Keratinocyte (primary cell): ENCODE measurements at regions not wholly inside any gene's neighbourhood (a gene's known extent, or its start where the extent isn't known, plus 50 kb on each side); places are given as distances from the start of the nearest gene placed in this dataset.
A peak's percentile ranks its signal among the peaks of the same experiment; 100 is the strongest.

Experiments
- CTCF ChIP-seq, 3 experiments: IDR thresholded peaks in 1 of 3; conservative IDR thresholded peaks in 1 of 3; optimal IDR thresholded peaks in 1 of 3; 2 replicates in 2 of 3; 3 replicates in 1 of 3; pipeline versions ENCODE3 to v1.5.1; 2011; ENCODE audit warnings: low read length in 3 of 3, mild to moderate bottlenecking in 3 of 3, moderate library complexity in 2 of 3, control low read depth in 1 of 3, inconsistent platforms in 1 of 3; ENCODE audit not compliant: insufficient read depth in 2 of 3; ENCODE audit errors: extremely low read depth in 1 of 3
- EZH2 ChIP-seq: IDR thresholded peaks from one replicate; pipeline ENCODE4 v1.6.1; 2012; ENCODE audit warnings: inconsistent platforms, mild to moderate bottlenecking, low read length, moderate library complexity

GRCh38 chr21:15291621-15292266 is 226.9 kb upstream of the NRIP1 start:
- TF ChIP-seq EZH2 = no peak
- TF ChIP-seq CTCF (optimal IDR thresholded peaks at IDR 0.05 in 1 of 3, IDR thresholded peaks at IDR 0.05 in 1 of 3, conservative IDR thresholded peaks at IDR 0.05 in 1 of 3; ENCODE audit: extremely low read depth in 1 of 3, insufficient read depth in 2 of 3, low read length in 3 of 3) = peak in 1 of 3 experiments; percentile 14
